GM12878 (cell line): ENCODE measurements at regions not wholly inside any gene's neighbourhood (a gene's known extent, or its start where the extent isn't known, plus 50 kb on each side); places are given as distances from the start of the nearest gene placed in this dataset.
"Not testable (repeated sequence)": the region's sequence is repeated elsewhere in the genome, so short reads cannot be mapped to it uniquely, and the experiment has no call there.

Experiments
- ATAC-seq: fragments of 200-7000 bp; cut with Tn5 transposase; 3 replicates; pipeline ENCODE4 v1.9.1; 2020; ENCODE audit warnings: mild to moderate bottlenecking, moderate library complexity
- BruUV-seq: library from RNA; stranded (reverse); fragments of 400-500 nt; replicated peaks from 2 replicates; lab custom pipeline; 2021; lab: Mats Ljungman, UMichigan
- CTCF ChIA-PET: fragments of 300-600 bp; sonication (Branson Sonifier 250); formaldehyde crosslinking; extraction: SDS; loops from one replicate; lab custom pipeline; 2021; ENCODE audit warnings: inconsistent platforms; lab: Yijun Ruan, JAX
- POLR2A ChIA-PET: fragments of 350-600 bp; formaldehyde crosslinking; extraction: SDS; loops from one replicate; lab custom pipeline; 2021; ENCODE audit warnings: inconsistent platforms; lab: Charles Lee
- RAD21 ChIA-PET: fragments of 300-600 bp; sonication (Branson Sonifier 250); formaldehyde crosslinking; loops from one replicate; lab custom pipeline; 2023; ENCODE audit warnings: antibody characterized with exemption; ENCODE audit not compliant: unreplicated experiment; lab: Charles Lee
- SMC1A ChIA-PET: fragments of 300-600 bp; sonication (Branson Sonifier 250); formaldehyde crosslinking; loops from one replicate; lab custom pipeline; 2023; ENCODE audit not compliant: unreplicated experiment, uncharacterized antibody; lab: Charles Lee
- DNase-seq: peaks from one replicate; pipeline ENCODE4 v3.0.0-alpha.2; 2011; ENCODE audit warnings: low read depth, low spot score
- FAIRE-seq: peaks from 3 replicates; lab custom pipeline; 2011; peaks lifted over from hg19 to GRCh38; lab: Jason Lieb, UNC
- H2AFZ ChIP-seq: 2 replicates; pipeline ENCODE4 v1.6.0; 2011; ENCODE audit warnings: low read depth, low read length, control low read depth; ENCODE audit not compliant: control insufficient read depth
- H3K27ac ChIP-seq: 2 replicates; pipeline ENCODE4 v1.5.1; 2011; ENCODE audit warnings: control low read depth; ENCODE audit not compliant: control insufficient read depth, insufficient read depth
- H3K27me3 ChIP-seq, 2 experiments: replicated peaks in 1 of 2; 2 replicates each; pipeline versions ENCODE4 v1.6.0 to v1.6.1; 2011; ENCODE audit warnings: low read length in 1 of 2; ENCODE audit not compliant: control insufficient read depth in 2 of 2, insufficient read depth in 2 of 2
- H3K36me3 ChIP-seq, 2 experiments: 2 replicates each; pipeline ENCODE4 v1.5.1; 2011; ENCODE audit warnings: low read length in 1 of 2; ENCODE audit not compliant: control insufficient read depth in 2 of 2, insufficient read depth in 2 of 2
- H3K4me1 ChIP-seq: 2 replicates; pipeline ENCODE4 v1.6.1; 2011; ENCODE audit warnings: mild to moderate bottlenecking, low read length, moderate library complexity, mixed read lengths; ENCODE audit not compliant: control insufficient read depth, insufficient read depth
- H3K4me2 ChIP-seq: 2 replicates; pipeline ENCODE4 v1.6.0; 2011; ENCODE audit warnings: control low read depth; ENCODE audit not compliant: control insufficient read depth, insufficient read depth
- H3K4me3 ChIP-seq: fragments of 200-600 bp; sonication (generic); 2 replicates; pipeline ENCODE4 v1.5.1; 2016
- H3K79me2 ChIP-seq: 2 replicates; pipeline ENCODE4 v1.6.0; 2011; ENCODE audit warnings: low read length; ENCODE audit not compliant: control insufficient read depth, insufficient read depth
- H3K9ac ChIP-seq: 2 replicates; pipeline ENCODE4 v1.8.0; 2011; ENCODE audit warnings: low read length, control low read depth, mixed read lengths; ENCODE audit not compliant: control insufficient read depth, insufficient read depth
- H3K9me3 ChIP-seq: replicated peaks from 3 replicates; pipeline ENCODE4 v1.5.1; 2011; ENCODE audit warnings: mild to moderate bottlenecking, low read length; ENCODE audit not compliant: control insufficient read depth, insufficient read depth
- H4K20me1 ChIP-seq: 2 replicates; pipeline ENCODE4 v1.6.0; 2011; ENCODE audit not compliant: control insufficient read depth, insufficient read depth
- E4F1 ChIP-seq: fragments of 450-650 bp; IDR thresholded peaks from 2 replicates; pipeline ENCODE4 v1.6.1; 2018; ENCODE audit warnings: borderline replicate concordance, mild to moderate bottlenecking; ENCODE audit not compliant: partially characterized antibody
- RAD21 ChIP-seq: IDR thresholded peaks from 2 replicates; pipeline ENCODE4 v1.6.1; 2011; ENCODE audit warnings: mild to moderate bottlenecking, low read depth, low read length, moderate library complexity; ENCODE audit not compliant: insufficient read depth
- WGBS: methylation state at CpG from one replicate; pipeline ENCODE4 v1.1.6; 2016; ENCODE audit warnings: low lambda C conversion rate; ENCODE audit not compliant: insufficient replicate concordance, insufficient coverage; ENCODE audit errors: missing lambda C conversion rate; 5-methylcytosine and 5-hydroxymethylcytosine counted together
- in situ Hi-C: fragments of 300-500 bp; cut with MboI; formaldehyde crosslinking; loops from 9 replicates; pipeline ENCODE4 v1.14.3; 2018; ENCODE audit warnings: mixed read lengths
- intact Hi-C: fragments of 100-400 bp; cut with micrococcal nuclease; formaldehyde crosslinking; loops from one replicate; pipeline ENCODE4 v1.14.2; 2022; ENCODE audit not compliant: unreplicated experiment
- TF ChIP-seq, protein P1 (sequence below): IDR thresholded peaks from 2 replicates; pipeline ENCODE4 v1.6.1; 2012; ENCODE audit warnings: mild to moderate bottlenecking, low read depth, low read length

DNA sequence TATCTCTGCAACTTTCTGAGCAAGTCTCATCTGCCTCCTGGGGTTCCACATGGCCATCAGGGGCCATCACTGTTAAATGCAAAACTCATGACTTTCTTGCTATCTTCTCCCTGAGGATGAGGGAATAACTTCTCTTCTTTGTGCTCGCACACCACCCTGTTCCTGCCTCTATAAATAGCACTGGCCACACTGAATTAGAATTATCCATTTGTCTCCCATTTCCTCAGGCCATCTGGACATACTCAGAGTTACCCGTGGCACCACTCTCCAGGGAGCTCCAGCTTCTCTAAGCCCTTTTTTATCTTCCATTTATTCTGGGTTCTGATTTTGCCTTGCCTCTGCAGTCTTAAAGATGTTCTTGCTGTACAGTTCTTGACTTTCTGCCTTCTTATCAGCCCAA is 72.8 kb upstream of the ECI2 start (continued):
- TF ChIP-seq E4F1 (no peak), RAD21 (no peak)
- TF ChIP-seq, protein P1, sequence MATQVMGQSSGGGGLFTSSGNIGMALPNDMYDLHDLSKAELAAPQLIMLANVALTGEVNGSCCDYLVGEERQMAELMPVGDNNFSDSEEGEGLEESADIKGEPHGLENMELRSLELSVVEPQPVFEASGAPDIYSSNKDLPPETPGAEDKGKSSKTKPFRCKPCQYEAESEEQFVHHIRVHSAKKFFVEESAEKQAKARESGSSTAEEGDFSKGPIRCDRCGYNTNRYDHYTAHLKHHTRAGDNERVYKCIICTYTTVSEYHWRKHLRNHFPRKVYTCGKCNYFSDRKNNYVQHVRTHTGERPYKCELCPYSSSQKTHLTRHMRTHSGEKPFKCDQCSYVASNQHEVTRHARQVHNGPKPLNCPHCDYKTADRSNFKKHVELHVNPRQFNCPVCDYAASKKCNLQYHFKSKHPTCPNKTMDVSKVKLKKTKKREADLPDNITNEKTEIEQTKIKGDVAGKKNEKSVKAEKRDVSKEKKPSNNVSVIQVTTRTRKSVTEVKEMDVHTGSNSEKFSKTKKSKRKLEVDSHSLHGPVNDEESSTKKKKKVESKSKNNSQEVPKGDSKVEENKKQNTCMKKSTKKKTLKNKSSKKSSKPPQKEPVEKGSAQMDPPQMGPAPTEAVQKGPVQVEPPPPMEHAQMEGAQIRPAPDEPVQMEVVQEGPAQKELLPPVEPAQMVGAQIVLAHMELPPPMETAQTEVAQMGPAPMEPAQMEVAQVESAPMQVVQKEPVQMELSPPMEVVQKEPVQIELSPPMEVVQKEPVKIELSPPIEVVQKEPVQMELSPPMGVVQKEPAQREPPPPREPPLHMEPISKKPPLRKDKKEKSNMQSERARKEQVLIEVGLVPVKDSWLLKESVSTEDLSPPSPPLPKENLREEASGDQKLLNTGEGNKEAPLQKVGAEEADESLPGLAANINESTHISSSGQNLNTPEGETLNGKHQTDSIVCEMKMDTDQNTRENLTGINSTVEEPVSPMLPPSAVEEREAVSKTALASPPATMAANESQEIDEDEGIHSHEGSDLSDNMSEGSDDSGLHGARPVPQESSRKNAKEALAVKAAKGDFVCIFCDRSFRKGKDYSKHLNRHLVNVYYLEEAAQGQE: no peak

DNA sequence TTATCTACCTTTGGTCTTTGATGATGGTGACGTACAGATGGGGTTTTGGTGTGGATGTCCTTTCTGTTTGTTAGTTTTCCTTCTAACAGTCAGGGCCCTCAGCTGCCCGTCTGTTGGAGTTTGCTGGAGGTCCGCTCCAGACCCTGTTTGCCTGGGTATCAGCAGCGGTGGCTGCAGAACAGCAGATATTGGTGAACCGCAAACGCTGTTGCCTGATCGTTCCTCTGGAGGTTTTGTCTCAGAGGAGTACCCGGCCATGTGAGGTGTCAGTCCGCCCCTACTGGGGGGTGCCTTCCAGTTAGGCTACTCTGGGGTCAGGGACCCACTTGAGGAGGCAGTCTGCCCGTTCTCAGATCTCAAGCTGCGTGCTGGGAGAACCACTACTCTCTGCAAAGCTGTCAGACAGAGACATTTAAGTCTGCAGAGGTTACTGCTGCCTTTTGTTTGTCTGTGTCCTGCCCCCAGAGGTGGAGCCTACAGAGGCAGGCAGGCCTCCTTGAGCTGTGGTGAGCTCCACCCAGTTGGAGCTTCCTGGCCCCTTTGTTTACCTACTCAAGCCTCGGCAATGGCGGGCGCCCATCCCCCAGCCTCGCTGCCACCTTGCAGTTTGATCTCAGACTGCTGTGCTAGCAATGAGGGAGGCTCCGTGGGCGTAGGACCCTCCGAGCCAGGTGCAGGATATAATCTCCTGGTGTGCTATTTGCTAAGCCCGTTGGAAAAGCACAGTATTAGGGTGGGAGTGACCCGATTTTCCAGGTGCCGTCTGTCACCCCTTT is 68.5 kb upstream of the ECI2 start:
- SMC1A ChIA-PET, ATAC-seq, POLR2A ChIA-PET, BruUV-seq, H3K27ac ChIP-seq, CTCF ChIA-PET, H3K4me2 ChIP-seq, in situ Hi-C loops, H2AFZ ChIP-seq, RAD21 ChIA-PET, H3K79me2 ChIP-seq, FAIRE-seq, H3K4me3 ChIP-seq, H3K27me3 ChIP-seq, H4K20me1 ChIP-seq, H3K9ac ChIP-seq, intact Hi-C loops, DNase-seq, H3K4me1 ChIP-seq, H3K36me3 ChIP-seq, H3K9me3 ChIP-seq: not testable (repeated sequence)
- WGBS: 43% methylated on average over 19 of the region's 21 CpGs
